Loucy (cell line): ENCODE measurements at regions not wholly inside any gene's neighbourhood (a gene's known extent, or its start where the extent isn't known, plus 50 kb on each side); places are given as distances from the start of the nearest gene placed in this dataset.

Experiments used
- H2AFZ ChIP-seq: fragments of 200-600 bp; sonication (generic); 2 replicates; pipeline ENCODE4 v1.6.0; 2016; ENCODE audit warnings: antibody characterized with exemption, mild to moderate bottlenecking, low read length, moderate library complexity
- H3F3A ChIP-seq: fragments of 200-600 bp; 2 replicates; pipeline ENCODE4 v1.6.0; 2016; ENCODE audit warnings: antibody characterized with exemption, low read depth, mild to moderate bottlenecking
- H3K27me3 ChIP-seq: fragments of 200-600 bp; sonication (generic); 2 replicates; pipeline ENCODE4 v1.6.1; 2014; ENCODE audit warnings: low read length, mild to moderate bottlenecking; ENCODE audit not compliant: insufficient read depth, poor library complexity, severe bottlenecking
- H3K36me3 ChIP-seq: fragments of 200-600 bp; sonication (generic); 2 replicates; pipeline ENCODE4 v1.6.1; 2016; ENCODE audit warnings: low read length; ENCODE audit not compliant: insufficient read depth
- H3K4me1 ChIP-seq: fragments of 200-600 bp; sonication (generic); 2 replicates; pipeline ENCODE4 v1.5.1; 2014; ENCODE audit warnings: low read length, mild to moderate bottlenecking; ENCODE audit not compliant: insufficient read depth, poor library complexity, severe bottlenecking
- H3K4me2 ChIP-seq: fragments of 200-600 bp; sonication (generic); 2 replicates; pipeline ENCODE4 v1.6.0; 2014; ENCODE audit warnings: antibody characterized with exemption, low read length, low read depth, mild to moderate bottlenecking; ENCODE audit not compliant: poor library complexity, severe bottlenecking
- H3K4me3 ChIP-seq: fragments of 200-600 bp; sonication (generic); 2 replicates; pipeline ENCODE4 v1.5.1; 2014; ENCODE audit warnings: low read length, mild to moderate bottlenecking, mixed read lengths; ENCODE audit not compliant: poor library complexity, severe bottlenecking
- H3K79me2 ChIP-seq: fragments of 200-600 bp; sonication (generic); 2 replicates; pipeline ENCODE4 v1.6.1; 2014; ENCODE audit warnings: low read length; ENCODE audit not compliant: insufficient read depth
- H3K9ac ChIP-seq: fragments of 200-600 bp; sonication (generic); 2 replicates; pipeline ENCODE4 v1.6.0; 2014; ENCODE audit warnings: mild to moderate bottlenecking, low read depth, low read length, moderate library complexity; ENCODE audit not compliant: poor library complexity, severe bottlenecking
- H3K9me2 ChIP-seq: fragments of 200-600 bp; sonication (generic); replicated peaks from 2 replicates; pipeline ENCODE4 v1.6.1; 2016; ENCODE audit warnings: low read depth, low read length, mixed read lengths
- H3K9me3 ChIP-seq: fragments of 200-600 bp; sonication (generic); 2 replicates; pipeline ENCODE4 v1.6.1; 2014; ENCODE audit warnings: mild to moderate bottlenecking, antibody characterized with exemption, low read length, low read depth; ENCODE audit not compliant: insufficient read depth
- H4K20me1 ChIP-seq: fragments of 200-600 bp; sonication (generic); 2 replicates; pipeline ENCODE4 v1.6.0; 2014; ENCODE audit warnings: antibody characterized with exemption, low read length, mild to moderate bottlenecking; ENCODE audit not compliant: insufficient read depth, poor library complexity, severe bottlenecking
- CTCF ChIP-seq: fragments of 200-600 bp; sonication (generic); conservative IDR thresholded peaks from 2 replicates; pipeline ENCODE4 v1.5.1; 2014; ENCODE audit warnings: mild to moderate bottlenecking, antibody characterized with exemption, low read length
- EZH2phosphoT487 ChIP-seq: fragments of 200-600 bp; IDR thresholded peaks from 2 replicates; pipeline ENCODE4 v1.6.1; 2018; ENCODE audit warnings: antibody characterized with exemption, mild to moderate bottlenecking, moderate library complexity, borderline replicate concordance

- no peak for TF ChIP-seq CTCF
- TF ChIP-seq EZH2phosphoT487 = no peak
- H3K4me2 ChIP-seq = no peak overlapping the region
- H3K9me2 ChIP-seq = no peaks in the 10 kb centered on the region
- H3K4me1 ChIP-seq = no peaks in the 10 kb centered on the region
- no peaks in the 10 kb centered on the region for H4K20me1 ChIP-seq
- no peak overlapping the region for H3K9ac ChIP-seq
- no peak overlapping the region for H3K4me3 ChIP-seq
- no peaks in the 10 kb centered on the region for H3K79me2 ChIP-seq
- no peaks in the 10 kb centered on the region for H3K36me3 ChIP-seq
- no peaks in the 10 kb centered on the region for H3K9me3 ChIP-seq
- H2AFZ ChIP-seq = no peak overlapping the region
- no peaks in the 10 kb centered on the region for H3K27me3 ChIP-seq
- no peaks in the 10 kb centered on the region for H3F3A ChIP-seq
Observed at GRCh38 chr13:73532987-73533510, 474.2 kb downstream of the KLF5 start.

GRCh38 chr13:73532582-73532981 lies 473.8 kb downstream of the KLF5 start:
- no peak overlapping the region for H3K4me2 ChIP-seq
- H3K9me3 ChIP-seq = no peaks in the 10 kb centered on the region
- no peaks in the 10 kb centered on the region for H3F3A ChIP-seq
- TF ChIP-seq CTCF = no peak
- no peak for TF ChIP-seq EZH2phosphoT487
- no peak overlapping the region for H2AFZ ChIP-seq
- no peaks in the 10 kb centered on the region for H3K4me1 ChIP-seq
- no peaks in the 10 kb centered on the region for H3K27me3 ChIP-seq
- no peaks in the 10 kb centered on the region for H3K36me3 ChIP-seq
- H4K20me1 ChIP-seq = no peaks in the 10 kb centered on the region
- H3K4me3 ChIP-seq = no peak overlapping the region
- H3K9me2 ChIP-seq = no peaks in the 10 kb centered on the region
- H3K79me2 ChIP-seq = no peaks in the 10 kb centered on the region
- H3K9ac ChIP-seq = no peak overlapping the region

- Histone ChIP-seq H3K9me2 (no peaks in the 10 kb centered on the region), H3K79me2 (no peaks in the 10 kb centered on the region), H3K4me1 (no peaks in the 10 kb centered on the region), H3K9me3 (no peaks in the 10 kb centered on the region), H3F3A (no peaks in the 10 kb centered on the region), H3K4me2 (no peak overlapping the region), H3K4me3 (no peak overlapping the region), H2AFZ (no peak overlapping the region), H3K9ac (no peak overlapping the region), H3K27me3 (no peaks in the 10 kb centered on the region), H3K36me3 (no peaks in the 10 kb centered on the region), H4K20me1 (no peaks in the 10 kb centered on the region)
- TF ChIP-seq CTCF (no peak), EZH2phosphoT487 (no peak)
Observed at GRCh38 chr13:73531014-73531413, 472.2 kb downstream of the KLF5 start.
